Uterus (tissue), 3 donors: ENCODE measurements at regions not wholly inside any gene's neighbourhood (a gene's known extent, or its start where the extent isn't known, plus 50 kb on each side); places are given as distances from the start of the nearest gene placed in this dataset.

Experiments used
- DNase-seq, 2 donors: peaks; one replicate each; pipeline ENCODE4 v3.0.0-alpha.2; 2019 to 2020
- H3K27ac ChIP-seq, 2 donors: fragments of 200-600 bp; sonication (generic); 1 replicate in 1 of 2; 2 replicates in 1 of 2; pipeline ENCODE4 v1.5.1; 2016 to 2018
- H3K27me3 ChIP-seq, 2 donors: fragments of 200-600 bp; sonication (generic); one replicate each; pipeline ENCODE4 v1.5.1; 2018 to 2019; ENCODE audit warnings: control low read depth in 1 of 2
- H3K36me3 ChIP-seq, 2 donors: fragments of 200-600 bp; sonication (generic); one replicate each; pipeline ENCODE4 v1.5.1; 2019; ENCODE audit warnings: control low read depth in 1 of 2
- H3K4me1 ChIP-seq, 2 donors: fragments of 200-600 bp; sonication (generic); one replicate each; pipeline ENCODE4 v1.5.1; 2018 to 2019; ENCODE audit warnings: control low read depth in 1 of 2
- H3K4me3 ChIP-seq, 2 donors: fragments of 200-600 bp; sonication (generic); 1 replicate in 1 of 2; 2 replicates in 1 of 2; pipeline ENCODE4 v1.5.1; 2018 to 2019; ENCODE audit warnings: mild to moderate bottlenecking in 1 of 2
- H3K9me3 ChIP-seq, 2 donors: fragments of 200-600 bp; sonication (generic); one replicate each; pipeline ENCODE4 v1.5.1; 2019; ENCODE audit warnings: control low read depth in 1 of 2
- POLR2A ChIP-seq, 2 donors: fragments of 450-650 bp; IDR thresholded peaks; one replicate each; pipeline ENCODE4 v1.6.1; 2016; ENCODE audit warnings: antibody characterized with exemption in 2 of 2, mild to moderate bottlenecking in 1 of 2, moderate library complexity in 1 of 2
- intact Hi-C: fragments of 100-400 bp; cut with DNase I; formaldehyde crosslinking; loops from one replicate; pipeline ENCODE4 v1.15.1; 2023; ENCODE audit warnings: low total_unique reads
- TF ChIP-seq, protein P1 (sequence below), 4 experiments: fragments of 200-600 bp in 2 of 4; fragments of 450-650 bp in 2 of 4; sonication (generic) in 2 of 4; IDR thresholded peaks; one replicate each; pipeline ENCODE4 v1.5.1; 2016 to 2019; ENCODE audit warnings: antibody characterized with exemption in 4 of 4, mild to moderate bottlenecking in 2 of 4, moderate library complexity in 1 of 4
- donor health status: DM: yes; HTN: yes; CAD: no.

DNA sequence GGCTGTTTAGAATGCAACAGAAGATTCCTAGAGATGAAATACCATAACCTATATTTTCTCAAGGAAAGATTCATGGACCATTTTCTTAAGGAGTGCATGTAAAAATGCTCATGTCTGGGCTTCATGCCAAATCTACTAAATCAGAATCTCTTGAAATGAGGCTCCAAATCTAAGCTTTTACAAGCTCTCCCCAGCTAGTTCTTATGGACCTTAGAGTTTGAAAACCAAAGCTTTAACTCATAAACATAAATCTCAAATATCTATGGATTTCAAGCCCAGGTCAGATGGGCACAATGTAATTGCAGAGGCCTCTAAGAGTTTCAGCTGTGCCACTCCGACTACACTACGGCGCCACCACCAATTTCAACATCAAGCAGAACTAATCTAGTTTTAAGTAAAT is 117.3 kb upstream of the CAND1 start:
- no peaks in the 10 kb centered on the region for H3K36me3 ChIP-seq
- H3K27me3 ChIP-seq, result no peaks in the 10 kb centered on the region
- H3K9me3 ChIP-seq, result no peaks in the 10 kb centered on the region
- intact Hi-C loops, result no loop called here
- no peak for DNase-seq
- no peaks in the 10 kb centered on the region for H3K4me1 ChIP-seq
- H3K27ac ChIP-seq, result no peak overlapping the region
- TF ChIP-seq, protein P1, sequence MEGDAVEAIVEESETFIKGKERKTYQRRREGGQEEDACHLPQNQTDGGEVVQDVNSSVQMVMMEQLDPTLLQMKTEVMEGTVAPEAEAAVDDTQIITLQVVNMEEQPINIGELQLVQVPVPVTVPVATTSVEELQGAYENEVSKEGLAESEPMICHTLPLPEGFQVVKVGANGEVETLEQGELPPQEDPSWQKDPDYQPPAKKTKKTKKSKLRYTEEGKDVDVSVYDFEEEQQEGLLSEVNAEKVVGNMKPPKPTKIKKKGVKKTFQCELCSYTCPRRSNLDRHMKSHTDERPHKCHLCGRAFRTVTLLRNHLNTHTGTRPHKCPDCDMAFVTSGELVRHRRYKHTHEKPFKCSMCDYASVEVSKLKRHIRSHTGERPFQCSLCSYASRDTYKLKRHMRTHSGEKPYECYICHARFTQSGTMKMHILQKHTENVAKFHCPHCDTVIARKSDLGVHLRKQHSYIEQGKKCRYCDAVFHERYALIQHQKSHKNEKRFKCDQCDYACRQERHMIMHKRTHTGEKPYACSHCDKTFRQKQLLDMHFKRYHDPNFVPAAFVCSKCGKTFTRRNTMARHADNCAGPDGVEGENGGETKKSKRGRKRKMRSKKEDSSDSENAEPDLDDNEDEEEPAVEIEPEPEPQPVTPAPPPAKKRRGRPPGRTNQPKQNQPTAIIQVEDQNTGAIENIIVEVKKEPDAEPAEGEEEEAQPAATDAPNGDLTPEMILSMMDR (IDR thresholded peaks at IDR 0.05), result no peak
- no peak for TF ChIP-seq POLR2A (IDR thresholded peaks at IDR 0.05)
- H3K4me3 ChIP-seq, result no peak overlapping the region

DNA sequence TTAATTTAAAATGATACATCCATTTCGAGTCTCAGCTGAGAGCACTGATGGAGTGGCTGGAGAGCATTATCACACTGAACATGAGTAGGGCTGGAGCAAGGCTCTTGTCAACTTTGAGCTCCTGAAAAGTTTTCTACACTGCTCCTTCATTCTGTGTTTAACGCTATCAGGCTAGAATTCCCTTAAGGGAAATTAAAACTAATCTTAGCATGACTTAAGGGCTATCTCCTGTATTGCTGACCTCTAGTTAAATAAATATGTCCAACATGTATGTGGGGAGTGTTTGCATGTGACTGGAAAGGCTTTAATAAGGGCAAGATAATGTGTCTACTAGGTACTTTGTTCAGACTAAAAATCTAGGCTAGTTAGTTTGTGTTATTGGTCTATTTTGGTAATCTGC is 116.7 kb upstream of the CAND1 start:
- no peak for DNase-seq
- H3K27ac ChIP-seq, result no peak overlapping the region
- TF ChIP-seq POLR2A (IDR thresholded peaks at IDR 0.05), result no peak
- TF ChIP-seq, protein P1 (IDR thresholded peaks at IDR 0.05), result no peak
- no peaks in the 10 kb centered on the region for H3K36me3 ChIP-seq
- no peaks in the 10 kb centered on the region for H3K27me3 ChIP-seq
- no peak overlapping the region for H3K4me3 ChIP-seq
- no peaks in the 10 kb centered on the region for H3K4me1 ChIP-seq
- intact Hi-C loops, result no loop called here
- no peaks in the 10 kb centered on the region for H3K9me3 ChIP-seq

DNA sequence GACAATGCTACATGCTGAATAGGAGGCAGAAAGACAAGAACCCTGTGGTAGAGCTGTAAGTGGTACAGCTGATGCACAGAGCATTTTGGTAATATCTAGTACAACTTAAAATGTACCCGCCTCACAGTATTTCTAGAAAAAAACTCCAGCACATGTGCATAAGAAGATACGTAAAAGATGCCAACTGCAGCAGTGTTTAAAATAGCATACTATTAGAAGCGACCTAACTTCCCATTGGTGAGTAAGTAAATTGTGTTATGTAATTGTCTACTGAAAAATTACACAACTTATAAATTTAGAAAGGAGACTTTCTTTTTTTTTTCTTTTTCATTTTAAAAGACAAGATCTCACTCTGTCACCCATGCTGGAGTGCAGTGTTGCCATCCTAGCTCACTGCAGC is 114.3 kb upstream of the CAND1 start:
- Histone ChIP-seq H3K27me3 (no peaks in the 10 kb centered on the region), H3K4me3 (no peak overlapping the region), H3K4me1 (no peaks in the 10 kb centered on the region), H3K36me3 (no peaks in the 10 kb centered on the region), H3K9me3 (no peaks in the 10 kb centered on the region), H3K27ac (no peak overlapping the region)
- DNase-seq, result no peak
- TF ChIP-seq POLR2A (IDR thresholded peaks at IDR 0.05), result no peak
- TF ChIP-seq, protein P1 (IDR thresholded peaks at IDR 0.05), result no peak
- intact Hi-C loops, result no loop called here

DNA sequence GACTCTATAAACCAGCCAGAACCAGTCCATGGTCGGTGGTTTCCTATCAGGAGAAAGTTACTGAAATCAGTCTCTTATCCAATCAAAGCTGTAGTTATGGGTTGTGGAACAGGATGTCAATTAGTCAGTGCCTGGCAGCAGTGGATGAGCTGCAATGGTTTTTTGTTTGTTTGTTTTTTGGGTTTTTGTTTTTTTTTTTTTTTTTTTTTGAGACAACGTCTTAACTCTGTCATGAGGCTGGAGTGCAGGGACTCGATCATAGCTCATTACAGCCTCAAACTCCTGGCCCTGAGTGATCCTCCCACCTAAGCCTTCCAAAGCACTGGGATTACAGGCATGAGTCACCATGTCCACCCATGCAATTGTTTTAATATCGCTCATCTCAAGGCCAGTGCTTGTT is 113.3 kb upstream of the CAND1 start:
- TF ChIP-seq, protein P1 (IDR thresholded peaks at IDR 0.05), result no peak
- no peak for TF ChIP-seq POLR2A (IDR thresholded peaks at IDR 0.05)
- no peaks in the 10 kb centered on the region for H3K36me3 ChIP-seq
- H3K27ac ChIP-seq, result no peak overlapping the region
- intact Hi-C loops, result no loop called here
- H3K27me3 ChIP-seq, result no peaks in the 10 kb centered on the region
- no peak overlapping the region for H3K4me3 ChIP-seq
- no peak for DNase-seq
- H3K4me1 ChIP-seq, result no peaks in the 10 kb centered on the region
- H3K9me3 ChIP-seq, result no peaks in the 10 kb centered on the region

DNA sequence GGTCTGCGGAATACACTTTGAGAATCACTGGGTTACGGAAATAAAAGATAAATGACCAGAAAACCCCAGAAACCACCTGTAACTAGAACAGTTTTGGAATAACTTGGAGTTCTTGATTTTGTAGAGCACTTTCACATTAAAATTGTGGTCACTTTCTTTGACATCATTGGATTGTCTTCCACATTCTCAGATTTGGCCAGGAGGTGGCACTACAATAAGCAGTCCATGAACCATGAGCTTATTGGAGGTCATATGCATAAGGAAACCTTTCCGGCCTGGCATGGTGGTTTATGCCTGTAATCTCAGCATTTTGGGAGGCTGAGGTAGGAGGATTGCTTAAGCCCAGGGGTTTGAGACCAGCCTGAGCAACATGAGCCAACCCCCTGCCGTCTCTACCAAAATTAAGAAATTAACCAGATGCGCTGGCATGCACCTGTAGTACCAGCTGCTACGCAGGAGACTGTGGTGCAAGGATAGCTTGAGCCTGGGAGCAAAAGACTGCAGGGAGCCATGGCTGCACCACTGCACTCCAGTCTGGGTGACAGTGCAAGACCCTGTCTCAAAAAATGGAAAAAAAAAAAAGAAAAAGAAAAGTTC is 107.7 kb upstream of the CAND1 start:
- H3K27ac ChIP-seq, result no peak overlapping the region
- no peaks in the 10 kb centered on the region for H3K9me3 ChIP-seq
- intact Hi-C loops, result no loop called here
- H3K4me1 ChIP-seq, result no peaks in the 10 kb centered on the region
- no peak overlapping the region for H3K4me3 ChIP-seq
- no peaks in the 10 kb centered on the region for H3K36me3 ChIP-seq
- DNase-seq, result no peak
- no peaks in the 10 kb centered on the region for H3K27me3 ChIP-seq
- TF ChIP-seq POLR2A (IDR thresholded peaks at IDR 0.05), result no peak
- TF ChIP-seq, protein P1 (IDR thresholded peaks at IDR 0.05), result peak; percentile 9 to 20 (median 12)
